ENCODE measurements at regions not wholly inside any gene's neighbourhood (a gene's known extent, or its start where the extent isn't known, plus 50 kb on each side); places are given as distances from the start of the nearest gene placed in this dataset.

- no peak for DNase-seq (ENCODE audit: low read depth in 1 of 2, low spot score in 1 of 2)
- peak overlapping the region; percentile 5; the same call in 1 of the 2 replicates for H3K4me3 ChIP-seq (replicated peaks; ENCODE audit: insufficient read depth, low read length)
- no peak overlapping the region for H3K27ac ChIP-seq (replicated peaks)
- peaks cover 28% of the 10 kb centered on the region for H3K27me3 ChIP-seq (ENCODE audit: insufficient read depth, poor library complexity, severe bottlenecking)
- TF ChIP-seq GABPA (IDR thresholded peaks at IDR 0.05; ENCODE audit: low read depth): no peak
- TF ChIP-seq, protein P1, sequence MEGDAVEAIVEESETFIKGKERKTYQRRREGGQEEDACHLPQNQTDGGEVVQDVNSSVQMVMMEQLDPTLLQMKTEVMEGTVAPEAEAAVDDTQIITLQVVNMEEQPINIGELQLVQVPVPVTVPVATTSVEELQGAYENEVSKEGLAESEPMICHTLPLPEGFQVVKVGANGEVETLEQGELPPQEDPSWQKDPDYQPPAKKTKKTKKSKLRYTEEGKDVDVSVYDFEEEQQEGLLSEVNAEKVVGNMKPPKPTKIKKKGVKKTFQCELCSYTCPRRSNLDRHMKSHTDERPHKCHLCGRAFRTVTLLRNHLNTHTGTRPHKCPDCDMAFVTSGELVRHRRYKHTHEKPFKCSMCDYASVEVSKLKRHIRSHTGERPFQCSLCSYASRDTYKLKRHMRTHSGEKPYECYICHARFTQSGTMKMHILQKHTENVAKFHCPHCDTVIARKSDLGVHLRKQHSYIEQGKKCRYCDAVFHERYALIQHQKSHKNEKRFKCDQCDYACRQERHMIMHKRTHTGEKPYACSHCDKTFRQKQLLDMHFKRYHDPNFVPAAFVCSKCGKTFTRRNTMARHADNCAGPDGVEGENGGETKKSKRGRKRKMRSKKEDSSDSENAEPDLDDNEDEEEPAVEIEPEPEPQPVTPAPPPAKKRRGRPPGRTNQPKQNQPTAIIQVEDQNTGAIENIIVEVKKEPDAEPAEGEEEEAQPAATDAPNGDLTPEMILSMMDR (IDR thresholded peaks at IDR 0.05; ENCODE audit: insufficient read depth, low read length): no peak
Measured at GRCh38 chr4:176001151-176002006, 64.3 kb upstream of the WDR17 start.

- peak overlapping the region; percentile 5 for H3K4me3 ChIP-seq (replicated peaks; ENCODE audit: insufficient read depth, low read length)
- peak in 1 of 2 experiments; percentile 15 for DNase-seq (ENCODE audit: low read depth in 1 of 2, low spot score in 1 of 2)
- no peak for TF ChIP-seq SPI1 (IDR thresholded peaks at IDR 0.05; ENCODE audit: borderline replicate concordance, low read depth)
- no peak for TF ChIP-seq GABPA (IDR thresholded peaks at IDR 0.05; ENCODE audit: low read depth)
- no peak for TF ChIP-seq POLR2AphosphoS5 (IDR thresholded peaks at IDR 0.05; ENCODE audit: low read depth)
- TF ChIP-seq, protein P1 (IDR thresholded peaks at IDR 0.05; ENCODE audit: insufficient read depth, low read length): no peak
- no peak for TF ChIP-seq REST (IDR thresholded peaks at IDR 0.05; ENCODE audit: insufficient replicate concordance, low read depth)
- H3K27ac ChIP-seq (replicated peaks): no peak overlapping the region
- peaks cover 28% of the 10 kb centered on the region for H3K27me3 ChIP-seq (ENCODE audit: insufficient read depth, poor library complexity, severe bottlenecking)
Measured at GRCh38 chr4:176002007-176002613, 63.5 kb upstream of the WDR17 start.

DNA sequence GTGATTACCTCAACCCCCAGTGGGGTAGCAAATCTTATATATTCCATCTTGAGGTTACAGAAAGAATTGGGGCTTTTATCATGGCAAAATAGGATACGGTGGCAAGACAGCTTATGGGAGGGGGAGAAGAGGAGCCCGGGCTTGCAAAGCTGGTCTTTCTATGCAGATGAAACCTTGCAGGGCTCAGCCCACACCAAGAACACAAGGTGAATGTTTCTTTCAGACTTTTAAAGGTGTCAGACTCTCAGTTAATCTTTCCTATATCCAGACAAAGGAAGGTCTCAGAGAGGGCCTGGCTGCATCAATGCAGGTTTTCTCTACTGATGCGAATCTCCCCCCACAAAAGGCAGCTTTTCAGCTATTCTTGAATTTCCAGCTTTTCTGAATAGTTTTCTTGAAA is 59.9 kb upstream of the WDR17 start:
- no peak for DNase-seq (ENCODE audit: low read depth in 1 of 2, low spot score in 1 of 2)
- TF ChIP-seq SPI1 (IDR thresholded peaks at IDR 0.05; ENCODE audit: borderline replicate concordance, low read depth) (no peak), REST (IDR thresholded peaks at IDR 0.05; ENCODE audit: insufficient replicate concordance, low read depth) (no peak), POLR2AphosphoS5 (IDR thresholded peaks at IDR 0.05; ENCODE audit: low read depth) (no peak), GABPA (IDR thresholded peaks at IDR 0.05; ENCODE audit: low read depth) (no peak)
- TF ChIP-seq, protein P1 (IDR thresholded peaks at IDR 0.05; ENCODE audit: insufficient read depth, low read length): no peak
- H3K27ac ChIP-seq (replicated peaks): no peak overlapping the region
- H3K4me3 ChIP-seq (replicated peaks; ENCODE audit: insufficient read depth, low read length): no peak overlapping the region
- peaks cover 24% of the 10 kb centered on the region for H3K27me3 ChIP-seq (ENCODE audit: insufficient read depth, poor library complexity, severe bottlenecking)

All from HL-60 (cell line).